ENCODE measurements at regions not wholly inside any gene's neighbourhood (a gene's known extent, or its start where the extent isn't known, plus 50 kb on each side); places are given as distances from the start of the nearest gene placed in this dataset.

DNA sequence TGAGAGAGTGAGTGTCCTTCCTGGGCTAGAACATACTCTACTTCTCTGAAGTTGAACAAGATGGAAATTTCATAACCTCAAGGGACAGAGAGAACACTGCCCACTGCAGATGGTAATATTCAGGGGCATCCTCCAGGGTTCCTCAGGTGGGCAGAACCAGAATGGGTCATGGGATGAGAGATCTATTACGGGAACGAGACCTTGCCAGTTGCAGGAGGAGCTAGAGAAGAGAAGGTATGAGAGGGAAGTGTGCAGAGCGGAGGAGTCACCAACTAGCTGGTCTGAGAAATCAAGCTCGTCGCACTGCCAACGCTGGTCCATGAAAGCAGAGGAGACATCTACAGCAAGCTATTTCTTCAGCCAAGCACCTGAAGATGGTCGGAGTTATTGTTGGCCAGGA lies 184.7 kb downstream of the TJP1 start:
- TF ChIP-seq EZH2 (IDR thresholded peaks at IDR 0.05; ENCODE audit: borderline replicate concordance, low read length): no peak
- TF ChIP-seq, protein P1, sequence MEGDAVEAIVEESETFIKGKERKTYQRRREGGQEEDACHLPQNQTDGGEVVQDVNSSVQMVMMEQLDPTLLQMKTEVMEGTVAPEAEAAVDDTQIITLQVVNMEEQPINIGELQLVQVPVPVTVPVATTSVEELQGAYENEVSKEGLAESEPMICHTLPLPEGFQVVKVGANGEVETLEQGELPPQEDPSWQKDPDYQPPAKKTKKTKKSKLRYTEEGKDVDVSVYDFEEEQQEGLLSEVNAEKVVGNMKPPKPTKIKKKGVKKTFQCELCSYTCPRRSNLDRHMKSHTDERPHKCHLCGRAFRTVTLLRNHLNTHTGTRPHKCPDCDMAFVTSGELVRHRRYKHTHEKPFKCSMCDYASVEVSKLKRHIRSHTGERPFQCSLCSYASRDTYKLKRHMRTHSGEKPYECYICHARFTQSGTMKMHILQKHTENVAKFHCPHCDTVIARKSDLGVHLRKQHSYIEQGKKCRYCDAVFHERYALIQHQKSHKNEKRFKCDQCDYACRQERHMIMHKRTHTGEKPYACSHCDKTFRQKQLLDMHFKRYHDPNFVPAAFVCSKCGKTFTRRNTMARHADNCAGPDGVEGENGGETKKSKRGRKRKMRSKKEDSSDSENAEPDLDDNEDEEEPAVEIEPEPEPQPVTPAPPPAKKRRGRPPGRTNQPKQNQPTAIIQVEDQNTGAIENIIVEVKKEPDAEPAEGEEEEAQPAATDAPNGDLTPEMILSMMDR (IDR thresholded peaks at IDR 0.05; ENCODE audit: low read length): no peak
